Stomach (tissue), 4 donors: ENCODE measurements at regions not wholly inside any gene's neighbourhood (a gene's known extent, or its start where the extent isn't known, plus 50 kb on each side); places are given as distances from the start of the nearest gene placed in this dataset.

ENCODE experiments used
- POLR2AphosphoS5 ChIP-seq, 3 donors: sonication (generic); formaldehyde crosslinking; IDR thresholded peaks; one replicate each; pipeline ENCODE4 v1.6.1; 2016; ENCODE audit warnings: antibody characterized with exemption in 3 of 3
- TF ChIP-seq, protein P1 (sequence below), 7 experiments: fragments of 450-650 bp in 4 of 7; fragments of 200-600 bp in 3 of 7; sonication (generic) in 3 of 7; IDR thresholded peaks; one replicate each; pipeline ENCODE4 v1.5.1; 2016 to 2019; ENCODE audit warnings: antibody characterized with exemption in 7 of 7, control low read depth in 2 of 7, mild to moderate bottlenecking in 1 of 7

DNA sequence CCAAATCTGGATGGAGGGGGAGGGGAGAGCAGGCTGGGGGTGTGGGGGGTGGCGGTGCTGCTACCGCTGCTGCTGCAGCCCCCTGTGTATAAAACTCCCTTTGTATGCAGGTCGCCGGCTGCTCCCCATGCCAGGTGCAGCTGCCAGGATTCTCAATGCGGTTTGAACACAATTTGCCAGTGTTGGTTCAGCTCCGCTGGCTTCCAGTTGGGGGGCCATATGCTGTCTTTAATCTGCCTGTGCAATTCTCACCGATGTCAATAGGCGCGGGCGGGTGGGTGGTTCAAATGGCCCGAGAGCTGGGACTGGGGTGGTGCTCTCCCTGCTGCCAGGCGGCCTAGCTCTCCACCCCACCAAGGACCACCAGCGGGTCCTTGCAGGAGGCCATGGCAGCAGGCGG lies 257.6 kb downstream of the BCOR start:
- TF ChIP-seq, protein P1, sequence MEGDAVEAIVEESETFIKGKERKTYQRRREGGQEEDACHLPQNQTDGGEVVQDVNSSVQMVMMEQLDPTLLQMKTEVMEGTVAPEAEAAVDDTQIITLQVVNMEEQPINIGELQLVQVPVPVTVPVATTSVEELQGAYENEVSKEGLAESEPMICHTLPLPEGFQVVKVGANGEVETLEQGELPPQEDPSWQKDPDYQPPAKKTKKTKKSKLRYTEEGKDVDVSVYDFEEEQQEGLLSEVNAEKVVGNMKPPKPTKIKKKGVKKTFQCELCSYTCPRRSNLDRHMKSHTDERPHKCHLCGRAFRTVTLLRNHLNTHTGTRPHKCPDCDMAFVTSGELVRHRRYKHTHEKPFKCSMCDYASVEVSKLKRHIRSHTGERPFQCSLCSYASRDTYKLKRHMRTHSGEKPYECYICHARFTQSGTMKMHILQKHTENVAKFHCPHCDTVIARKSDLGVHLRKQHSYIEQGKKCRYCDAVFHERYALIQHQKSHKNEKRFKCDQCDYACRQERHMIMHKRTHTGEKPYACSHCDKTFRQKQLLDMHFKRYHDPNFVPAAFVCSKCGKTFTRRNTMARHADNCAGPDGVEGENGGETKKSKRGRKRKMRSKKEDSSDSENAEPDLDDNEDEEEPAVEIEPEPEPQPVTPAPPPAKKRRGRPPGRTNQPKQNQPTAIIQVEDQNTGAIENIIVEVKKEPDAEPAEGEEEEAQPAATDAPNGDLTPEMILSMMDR (IDR thresholded peaks at IDR 0.05), result no peak
- no peak for TF ChIP-seq POLR2AphosphoS5 (IDR thresholded peaks at IDR 0.05)
